K562 (cell line): ENCODE measurements at regions not wholly inside any gene's neighbourhood (a gene's known extent, or its start where the extent isn't known, plus 50 kb on each side); places are given as distances from the start of the nearest gene placed in this dataset.
A peak's percentile ranks its signal among the peaks of the same experiment; 100 is the strongest.

Experiments
- ATAC-seq: fragments of 200-7000 bp; cut with Tn5 transposase; 3 replicates; pipeline ENCODE4 v1.9.1; 2020; ENCODE audit warnings: moderate library complexity
- BruUV-seq: library from RNA; stranded (reverse); fragments of 400-500 nt; replicated peaks from 2 replicates; lab custom pipeline; 2021; lab: Mats Ljungman, UMichigan
- CTCF ChIA-PET: fragments of 300-600 bp; formaldehyde crosslinking; extraction: SDS; loops from one replicate; lab custom pipeline; 2021; ENCODE audit warnings: low intra/inter-chr PET ratio; lab: Yijun Ruan, JAX
- POLR2A ChIA-PET: fragments of 300-600, 350-650 bp; sonication (Branson Sonifier 250); formaldehyde crosslinking; extraction: SDS; loops from one replicate; lab custom pipeline; 2021; ENCODE audit warnings: antibody characterized with exemption, inconsistent platforms; lab: Yijun Ruan, JAX
- DNase-seq, 4 experiments: peaks; one replicate each; pipeline versions ENCODE4 v3.0.0 to v3.0.0-alpha.2; 2011 to 2018; ENCODE audit warnings: low spot score in 3 of 4, mixed read lengths in 3 of 4; ENCODE audit errors: extremely low read depth in 1 of 4
- FAIRE-seq: peaks from 2 replicates; lab custom pipeline; 2011; peaks lifted over from hg19 to GRCh38; lab: Jason Lieb, UNC
- H2AFZ ChIP-seq: 2 replicates; pipeline ENCODE4 v1.6.0; 2011; ENCODE audit warnings: low read depth, low read length, control low read depth, inconsistent platforms
- H3K27ac ChIP-seq: fragments of 200-600 bp; 3 replicates; pipeline ENCODE4 v1.8.0; 2011; ENCODE audit warnings: low read depth, mild to moderate bottlenecking, control low read depth, inconsistent platforms, low read length, moderate library complexity, mixed read lengths; ENCODE audit errors: extremely low read depth
- H3K27me3 ChIP-seq, 2 experiments: fragments of 300-600 bp in 1 of 2; 2 replicates in 1 of 2; 3 replicates in 1 of 2; pipeline versions ENCODE4 v1.6.0 to v1.8.0; 2011; ENCODE audit warnings: inconsistent platforms in 2 of 2, low read length in 2 of 2, mild to moderate bottlenecking in 1 of 2, mixed read lengths in 1 of 2, moderate library complexity in 1 of 2; ENCODE audit not compliant: control insufficient read depth in 2 of 2, insufficient read depth in 2 of 2
- H3K36me3 ChIP-seq: fragments of 300-600 bp; 3 replicates; pipeline ENCODE4 v1.8.0; 2011; ENCODE audit warnings: mild to moderate bottlenecking, low read length, inconsistent platforms; ENCODE audit not compliant: control insufficient read depth, insufficient read depth
- H3K4me1 ChIP-seq, 2 experiments: fragments of 200-600 bp in 1 of 2; replicated peaks in 1 of 2; 2 replicates in 1 of 2; 3 replicates in 1 of 2; pipeline versions ENCODE4 v1.5.1 to v1.8.0; 2011; ENCODE audit warnings: inconsistent platforms in 2 of 2, low read length in 2 of 2, mild to moderate bottlenecking in 1 of 2, mixed read lengths in 1 of 2, moderate library complexity in 1 of 2; ENCODE audit not compliant: control insufficient read depth in 2 of 2, insufficient read depth in 2 of 2
- H3K4me2 ChIP-seq: 2 replicates; pipeline ENCODE4 v1.6.1; 2011; ENCODE audit warnings: low read length, control low read depth, inconsistent platforms, mixed read lengths; ENCODE audit not compliant: insufficient read depth
- H3K4me3 ChIP-seq: fragments of 200-600 bp; sonication (generic), shearing (Covaris generic); 2 replicates; pipeline ENCODE4 v1.5.1; 2016; ENCODE audit warnings: control low read depth, inconsistent platforms
- H3K79me2 ChIP-seq: fragments of 200-600 bp; 3 replicates; pipeline ENCODE4 v1.8.0; 2011; ENCODE audit warnings: low read length, inconsistent platforms; ENCODE audit not compliant: control insufficient read depth, insufficient read depth
- H3K9ac ChIP-seq, 2 experiments: 2 replicates each; pipeline versions ENCODE4 v1.6.0 to v1.6.1; 2011; ENCODE audit warnings: low read depth in 2 of 2, low read length in 2 of 2, control low read depth in 1 of 2, inconsistent platforms in 1 of 2, mild to moderate bottlenecking in 1 of 2, mixed read lengths in 1 of 2; ENCODE audit not compliant: insufficient read depth in 1 of 2
- H3K9me1 ChIP-seq: one replicate; pipeline ENCODE4 v1.6.0; 2011; ENCODE audit warnings: inconsistent platforms, mild to moderate bottlenecking, low read length, moderate library complexity; ENCODE audit not compliant: control insufficient read depth, insufficient read depth
- H3K9me3 ChIP-seq: replicated peaks from 2 replicates; pipeline ENCODE4 v1.5.1; 2011; ENCODE audit warnings: low read depth, low read length, inconsistent platforms; ENCODE audit not compliant: control insufficient read depth, insufficient read depth
- H4K20me1 ChIP-seq: replicated peaks from 2 replicates; pipeline ENCODE4 v1.6.1; 2011; ENCODE audit warnings: low read length, inconsistent platforms, mixed read lengths; ENCODE audit not compliant: control insufficient read depth, insufficient read depth
- ARID3B ChIP-seq: fragments of 250-450 bp; sonication (Bioruptor Pico); IDR thresholded peaks from 2 replicates; pipeline ENCODE4 v1.4.0; 2020; ENCODE audit warnings: borderline replicate concordance
- FOXJ2 ChIP-seq: fragments of 200-800 bp; sonication (Bioruptor generic); IDR thresholded peaks from 2 replicates; pipeline ENCODE4 v1.6.1; 2016; ENCODE audit warnings: missing genetic modification characterization, missing compliant biosample characterization
- KLF6 ChIP-seq: fragments of 250-450 bp; sonication (Bioruptor Pico); IDR thresholded peaks from 2 replicates; pipeline ENCODE4 v1.4.0; 2020; ENCODE audit warnings: mild to moderate bottlenecking, moderate library complexity, borderline replicate concordance
- MECOM ChIP-seq: fragments of 250-450 bp; sonication (Bioruptor Pico); IDR thresholded peaks from 2 replicates; pipeline ENCODE4 v1.8.0; 2022; ENCODE audit warnings: inconsistent platforms
- MXI1 ChIP-seq: IDR thresholded peaks from 2 replicates; pipeline ENCODE4 v1.6.1; 2011; ENCODE audit warnings: low read depth, mild to moderate bottlenecking, improper control_type of control experiment, low read length
- NR2C1 ChIP-seq, 2 experiments: fragments of 450-650 bp; IDR thresholded peaks; 2 replicates each; pipeline ENCODE4 v1.6.1; 2017; ENCODE audit warnings: mild to moderate bottlenecking in 2 of 2, antibody characterized with exemption in 1 of 2, inconsistent platforms in 1 of 2, missing compliant biosample characterization in 1 of 2, missing genetic modification characterization in 1 of 2
- NR4A1 ChIP-seq, 2 experiments: fragments of 250-450 bp in 1 of 2; fragments of 450-650 bp in 1 of 2; sonication (Bioruptor Pico) in 1 of 2; IDR thresholded peaks; 2 replicates each; pipeline versions ENCODE4 v1.4.0 to v1.6.1; 2016 to 2020; ENCODE audit warnings: mild to moderate bottlenecking in 2 of 2, missing compliant biosample characterization in 1 of 2, missing genetic modification characterization in 1 of 2, moderate library complexity in 1 of 2
- PYGO2 ChIP-seq: fragments of 450-650 bp; IDR thresholded peaks from 2 replicates; pipeline ENCODE4 v1.6.1; 2016; ENCODE audit warnings: mild to moderate bottlenecking, missing genetic modification characterization, moderate library complexity, missing compliant biosample characterization
- RHOXF2B ChIP-seq: fragments of 250-450 bp; sonication (Bioruptor Pico); conservative IDR thresholded peaks from 2 replicates; pipeline ENCODE4 v1.5.1; 2021
- ZNF311 ChIP-seq: fragments of 250-450 bp; sonication (Bioruptor Pico); IDR thresholded peaks from 2 replicates; pipeline ENCODE4 v1.4.0; 2020; ENCODE audit warnings: mild to moderate bottlenecking, moderate library complexity
- ZNF668 ChIP-seq: fragments of 250-450 bp; sonication (Bioruptor Pico); IDR thresholded peaks from 2 replicates; pipeline ENCODE4 v1.8.0; 2022; ENCODE audit warnings: mild to moderate bottlenecking, inconsistent platforms
- WGBS: fragments of 100-300 bp; shearing (Covaris generic); methylation state at CpG from one replicate; pipeline ENCODE4 v1.1.6; 2016; ENCODE audit warnings: low coverage, mixed read lengths; ENCODE audit not compliant: insufficient coverage; ENCODE audit errors: missing lambda C conversion rate; 5-methylcytosine and 5-hydroxymethylcytosine counted together
- in situ Hi-C: fragments of 300-500 bp; cut with MboI; formaldehyde crosslinking; loops from 4 replicates; pipeline ENCODE4 v1.15.0; 2018; ENCODE audit warnings: inconsistent platforms, mixed read lengths
- intact Hi-C: fragments of 100-400 bp; cut with micrococcal nuclease; formaldehyde crosslinking; loops from 2 replicates; pipeline ENCODE4 v1.14.2; 2022
- TF ChIP-seq, protein P1 (sequence below): fragments of 250-450 bp; sonication (Bioruptor Pico); IDR thresholded peaks from 2 replicates; pipeline ENCODE4 v1.4.0; 2020; ENCODE audit warnings: mild to moderate bottlenecking, moderate library complexity
- TF ChIP-seq, protein P2 (sequence below): IDR thresholded peaks from 2 replicates; pipeline ENCODE4 v1.6.1; 2016; ENCODE audit warnings: missing genetic modification characterization, missing compliant biosample characterization

- TF ChIP-seq NR2C1 (IDR thresholded peaks at IDR 0.05) (no peak), NR2C1 (tag; IDR thresholded peaks at IDR 0.05) (peak; percentile 66), FOXJ2 (tag) (peak; percentile 1; the same call in 1 of the 2 replicates), RHOXF2B (CRISPR knock-in tag) (peak; percentile 60; the same call in 1 of the 2 replicates), MXI1 (no peak), ZNF311 (CRISPR knock-in tag) (peak; percentile 78), NR4A1 (CRISPR knock-in tag; IDR thresholded peaks at IDR 0.05) (0 out of 2 replicates have a peak, but pooled peaks have one; percentile 75), NR4A1 (tag; IDR thresholded peaks at IDR 0.05) (peak; percentile 91)
Measured at GRCh38 chr4:10179957-10180602, 63.5 kb upstream of the WDR1 start (continued).

DNA sequence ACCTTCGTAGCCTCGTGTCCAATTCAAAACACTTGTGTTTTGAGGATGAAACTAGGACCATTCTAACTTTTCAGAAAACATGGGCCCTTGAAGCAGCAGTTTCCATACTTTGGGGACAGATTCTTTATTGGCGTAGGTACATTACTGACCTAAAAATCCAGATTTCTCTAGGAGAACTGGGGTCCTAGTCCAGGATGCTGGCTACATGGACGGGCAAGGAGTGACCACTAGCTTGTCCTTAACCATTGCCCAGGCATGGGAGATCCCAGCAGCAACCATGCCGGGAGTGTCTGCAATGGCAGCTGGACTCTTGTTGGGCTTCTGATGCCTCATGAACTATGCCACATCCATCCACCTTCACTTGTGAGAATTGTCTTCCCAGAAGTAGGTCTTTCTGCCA is 62.2 kb upstream of the WDR1 start:
- 87% methylated on average over 5 of the region's 5 CpGs for WGBS
- Histone ChIP-seq H3K36me3 (peaks cover 10% of the 10 kb centered on the region), H2AFZ (peak overlapping the region; percentile 22; the same call in 1 of the 2 replicates), H3K4me1 (peaks cover 29 to 84% of the 10 kb centered on the region in 2 experiments), H3K9ac (peak overlapping the region in 1 of 2 experiments; percentile 80; a peak in 2 of 4 replicates), H3K27ac (peak overlapping the region; percentile 100), H3K79me2 (peaks cover 40% of the 10 kb centered on the region), H3K4me3 (no peak overlapping the region), H3K9me3 (peaks cover 3% of the 10 kb centered on the region), H4K20me1 (no peaks in the 10 kb centered on the region), H3K9me1 (no peaks in the 10 kb centered on the region), H3K4me2 (no peak overlapping the region), H3K27me3 (no peaks in the 10 kb centered on the region)
- intact Hi-C loops (no loop called here), in situ Hi-C loops (no loop called here)
- FAIRE-seq: no peak
- BruUV-seq: no TSS peak
- DNase-seq: no peak
- POLR2A ChIA-PET: interaction anchor here (0.7 kb wide), 1 partner anchor 60 kb away, joined by 4 read pairs; no protein-coding TSS in a partner anchor
- ATAC-seq: no peak
- CTCF ChIA-PET: no interaction called here
- 0 out of 2 replicates have a peak, but pooled peaks have one; percentile 57 for TF ChIP-seq KLF6 (CRISPR knock-in tag)
- TF ChIP-seq, protein P1, sequence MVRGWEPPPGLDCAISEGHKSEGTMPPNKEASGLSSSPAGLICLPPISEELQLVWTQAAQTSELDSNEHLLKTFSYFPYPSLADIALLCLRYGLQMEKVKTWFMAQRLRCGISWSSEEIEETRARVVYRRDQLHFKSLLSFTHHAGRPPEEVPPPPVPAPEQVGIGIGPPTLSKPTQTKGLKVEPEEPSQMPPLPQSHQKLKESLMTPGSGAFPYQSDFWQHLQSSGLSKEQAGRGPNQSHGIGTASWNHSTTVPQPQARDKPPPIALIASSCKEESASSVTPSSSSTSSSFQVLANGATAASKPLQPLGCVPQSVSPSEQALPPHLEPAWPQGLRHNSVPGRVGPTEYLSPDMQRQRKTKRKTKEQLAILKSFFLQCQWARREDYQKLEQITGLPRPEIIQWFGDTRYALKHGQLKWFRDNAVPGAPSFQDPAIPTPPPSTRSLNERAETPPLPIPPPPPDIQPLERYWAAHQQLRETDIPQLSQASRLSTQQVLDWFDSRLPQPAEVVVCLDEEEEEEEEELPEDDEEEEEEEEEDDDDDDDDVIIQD: 0 out of 2 replicates have a peak, but pooled peaks have one; percentile 6
- TF ChIP-seq, protein P2, sequence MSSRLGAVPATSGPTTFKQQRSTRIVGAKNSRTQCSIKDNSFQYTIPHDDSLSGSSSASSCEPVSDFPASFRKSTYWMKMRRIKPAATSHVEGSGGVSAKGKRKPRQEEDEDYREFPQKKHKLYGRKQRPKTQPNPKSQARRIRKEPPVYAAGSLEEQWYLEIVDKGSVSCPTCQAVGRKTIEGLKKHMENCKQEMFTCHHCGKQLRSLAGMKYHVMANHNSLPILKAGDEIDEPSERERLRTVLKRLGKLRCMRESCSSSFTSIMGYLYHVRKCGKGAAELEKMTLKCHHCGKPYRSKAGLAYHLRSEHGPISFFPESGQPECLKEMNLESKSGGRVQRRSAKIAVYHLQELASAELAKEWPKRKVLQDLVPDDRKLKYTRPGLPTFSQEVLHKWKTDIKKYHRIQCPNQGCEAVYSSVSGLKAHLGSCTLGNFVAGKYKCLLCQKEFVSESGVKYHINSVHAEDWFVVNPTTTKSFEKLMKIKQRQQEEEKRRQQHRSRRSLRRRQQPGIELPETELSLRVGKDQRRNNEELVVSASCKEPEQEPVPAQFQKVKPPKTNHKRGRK (tag): no peak
- TF ChIP-seq ZNF311 (CRISPR knock-in tag): peak; percentile 66
- no peak for TF ChIP-seq MECOM (CRISPR knock-in tag)
- TF ChIP-seq PYGO2: 0 out of 2 replicates have a peak, but pooled peaks have one; percentile 20
- no peak for TF ChIP-seq FOXJ2 (tag)
- TF ChIP-seq RHOXF2B (CRISPR knock-in tag): no peak
- TF ChIP-seq ARID3B: no peak
- TF ChIP-seq ZNF668: 0 out of 2 replicates have a peak, but pooled peaks have one; percentile 17
